ENCODE measurements at regions not wholly inside any gene's neighbourhood (a gene's known extent, or its start where the extent isn't known, plus 50 kb on each side); places are given as distances from the start of the nearest gene placed in this dataset.

- peak; percentile 68 for FAIRE-seq
Measured at GRCh38 chr7:115116773-115117715, 195.2 kb downstream of the MDFIC start.

GRCh38 chr7:115113776-115114175 is 191.9 kb downstream of the MDFIC start:
- FAIRE-seq: no peak

GRCh38 chr7:115113131-115113530 is 191.2 kb downstream of the MDFIC start:
- no peak for FAIRE-seq

GRCh38 chr7:115110523-115110922 is 188.6 kb downstream of the MDFIC start:
- no peak for FAIRE-seq

GRCh38 chr7:115106316-115106715 is 184.4 kb downstream of the MDFIC start:
- no peak for FAIRE-seq

- FAIRE-seq: no peak
Measured at GRCh38 chr7:115102738-115103137, 180.8 kb downstream of the MDFIC start.

GRCh38 chr7:115101199-115101598 is 179.3 kb downstream of the MDFIC start:
- no peak for FAIRE-seq

- FAIRE-seq: no peak
Measured at GRCh38 chr7:115099906-115100305, 178.0 kb downstream of the MDFIC start.

GRCh38 chr7:115097175-115097671 is 175.3 kb downstream of the MDFIC start:
- FAIRE-seq: no peak

- no peak for FAIRE-seq
Measured at GRCh38 chr7:115096262-115096661, 174.4 kb downstream of the MDFIC start.

GRCh38 chr7:115094163-115094562 is 172.3 kb downstream of the MDFIC start:
- FAIRE-seq: no peak

GRCh38 chr7:115088893-115089292 is 167.0 kb downstream of the MDFIC start:
- no peak for FAIRE-seq

GRCh38 chr7:115087437-115087836 is 165.5 kb downstream of the MDFIC start:
- FAIRE-seq: no peak

GRCh38 chr7:115086146-115086841 is 164.4 kb downstream of the MDFIC start:
- no peak for FAIRE-seq

- FAIRE-seq: no peak
Measured at GRCh38 chr7:115085421-115085820, 163.5 kb downstream of the MDFIC start.

GRCh38 chr7:115083935-115084334 is 162.0 kb downstream of the MDFIC start:
- no peak for FAIRE-seq

GRCh38 chr7:115081772-115082171 is 159.9 kb downstream of the MDFIC start:
- no peak for FAIRE-seq

GRCh38 chr7:115078851-115079250 is 157.0 kb downstream of the MDFIC start:
- FAIRE-seq: no peak

GRCh38 chr7:115078386-115078785 is 156.5 kb downstream of the MDFIC start:
- FAIRE-seq: no peak

GRCh38 chr7:115070311-115070710 is 148.4 kb downstream of the MDFIC start:
- FAIRE-seq: no peak
